ENCODE measurements at regions not wholly inside any gene's neighbourhood (a gene's known extent, or its start where the extent isn't known, plus 50 kb on each side); places are given as distances from the start of the nearest gene placed in this dataset.

GRCh38 chr16:51733181-51733580, 582.1 kb upstream of the SALL1 start:
- Mint-ChIP-seq H3K27ac (no peak overlapping the region), H3K4me3 (no peak overlapping the region), H3K36me3 (no peaks in the 10 kb centered on the region), H3K9me3 (peaks cover 5 to 6% of the 10 kb centered on the region in 2 donors), H3K27me3 (ENCODE audit: low read depth in 2 of 2) (no peaks in the 10 kb centered on the region), H3K4me1 (no peaks in the 10 kb centered on the region)
- intact Hi-C loops (cut with micrococcal nuclease), result no loop called here
- WGBS (ENCODE audit: insufficient coverage), result 95% methylated on average over 2 of the region's 2 CpGs
- ATAC-seq, result no peak
- H3K4me1 ChIP-seq (ENCODE audit: control insufficient read depth, insufficient read depth, low read length), result no peaks in the 10 kb centered on the region
- no peak for TF ChIP-seq CTCF (IDR thresholded peaks at IDR 0.05)
- no peaks in the 10 kb centered on the region for H3K9me3 ChIP-seq (ENCODE audit: control insufficient read depth, insufficient read depth, low read length)
- no peak overlapping the region for H3K4me3 ChIP-seq (ENCODE audit: low read length)
- H3K36me3 ChIP-seq (ENCODE audit: control insufficient read depth, insufficient read depth, low read length), result no peaks in the 10 kb centered on the region
- H3K27ac ChIP-seq (ENCODE audit: low read length), result no peak overlapping the region
- DNase-seq, result no peak
- H3K27me3 ChIP-seq (ENCODE audit: control insufficient read depth, insufficient read depth, low read length), result no peaks in the 10 kb centered on the region

DNA sequence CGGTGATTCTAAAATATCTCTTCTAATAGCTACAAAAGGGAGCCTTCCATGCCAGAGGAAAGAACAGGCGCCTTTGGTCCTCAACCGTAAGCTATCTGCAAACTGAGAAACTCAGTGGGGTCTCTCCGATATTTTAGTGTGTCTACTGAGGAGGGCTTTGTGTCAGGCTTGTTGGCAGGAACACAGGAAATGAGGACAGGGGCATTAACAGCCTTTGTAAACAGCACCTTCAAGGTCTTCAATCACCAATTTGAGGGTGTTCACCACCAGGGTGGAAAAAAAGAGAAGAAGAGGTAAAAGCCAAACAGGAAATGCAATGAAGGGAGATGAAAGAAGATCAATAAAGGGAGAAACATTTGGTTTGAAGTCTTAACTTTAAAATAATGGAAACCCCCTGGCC, 580.1 kb upstream of the SALL1 start:
- Histone ChIP-seq H3K27ac (ENCODE audit: low read length) (no peak overlapping the region), H3K36me3 (ENCODE audit: control insufficient read depth, insufficient read depth, low read length) (no peaks in the 10 kb centered on the region), H3K27me3 (ENCODE audit: control insufficient read depth, insufficient read depth, low read length) (no peaks in the 10 kb centered on the region), H3K4me3 (ENCODE audit: low read length) (no peak overlapping the region), H3K4me1 (ENCODE audit: control insufficient read depth, insufficient read depth, low read length) (no peaks in the 10 kb centered on the region), H3K9me3 (ENCODE audit: control insufficient read depth, insufficient read depth, low read length) (no peaks in the 10 kb centered on the region)
- intact Hi-C loops (cut with micrococcal nuclease), result no loop called here
- Mint-ChIP-seq H3K4me3 (no peak overlapping the region), H3K36me3 (no peaks in the 10 kb centered on the region), H3K27ac (no peak overlapping the region), H3K9me3 (peaks cover 5 to 7% of the 10 kb centered on the region in 2 donors), H3K27me3 (ENCODE audit: low read depth in 2 of 2) (no peaks in the 10 kb centered on the region), H3K4me1 (no peaks in the 10 kb centered on the region)
- 49% methylated on average over 4 of the region's 4 CpGs for WGBS (ENCODE audit: insufficient coverage)
- no peak for DNase-seq
- no peak for ATAC-seq
- TF ChIP-seq CTCF (IDR thresholded peaks at IDR 0.05), result no peak

- Mint-ChIP-seq H3K4me1 (no peaks in the 10 kb centered on the region), H3K36me3 (no peaks in the 10 kb centered on the region), H3K9me3 (peaks cover 9 to 14% of the 10 kb centered on the region in 2 donors), H3K27ac (no peak overlapping the region), H3K4me3 (no peak overlapping the region), H3K27me3 (ENCODE audit: low read depth in 2 of 2) (no peaks in the 10 kb centered on the region)
- no peak for TF ChIP-seq CTCF (IDR thresholded peaks at IDR 0.05)
- H3K27me3 ChIP-seq (ENCODE audit: control insufficient read depth, insufficient read depth, low read length), result no peaks in the 10 kb centered on the region
- DNase-seq (no peak), ATAC-seq (no peak)
- intact Hi-C loops (cut with micrococcal nuclease), result no loop called here
- no peak overlapping the region for H3K4me3 ChIP-seq (ENCODE audit: low read length)
- no peak overlapping the region for H3K27ac ChIP-seq (ENCODE audit: low read length)
- no peaks in the 10 kb centered on the region for H3K36me3 ChIP-seq (ENCODE audit: control insufficient read depth, insufficient read depth, low read length)
- H3K9me3 ChIP-seq (ENCODE audit: control insufficient read depth, insufficient read depth, low read length), result no peaks in the 10 kb centered on the region
- no peaks in the 10 kb centered on the region for H3K4me1 ChIP-seq (ENCODE audit: control insufficient read depth, insufficient read depth, low read length)
- 27% methylated on average over 4 of the region's 8 CpGs for WGBS (ENCODE audit: insufficient coverage)
Measured at GRCh38 chr16:51723036-51723724, 572.1 kb upstream of the SALL1 start.

DNA sequence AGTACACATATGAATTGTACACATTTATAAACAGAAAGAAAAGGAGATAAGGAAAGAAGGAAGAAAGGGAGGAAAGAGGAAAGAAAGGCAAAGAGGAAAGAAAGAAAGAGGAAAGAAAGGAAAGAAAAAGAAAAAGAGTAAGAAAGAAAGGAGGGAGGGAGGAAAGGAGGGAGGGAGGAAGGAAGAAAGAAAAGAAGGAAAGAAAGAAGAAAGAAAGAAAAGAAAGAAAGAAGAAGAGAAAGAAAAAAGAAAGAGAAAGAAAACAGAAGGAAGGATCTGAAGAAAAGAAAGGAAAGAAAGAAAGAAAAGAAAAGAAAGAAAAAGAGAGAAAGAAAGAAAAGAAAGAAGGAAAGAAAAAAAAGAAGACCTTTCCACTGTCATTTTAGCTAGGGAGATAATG, 571.4 kb upstream of the SALL1 start:
- Mint-ChIP-seq H3K27ac (no peak overlapping the region), H3K4me3 (no peak overlapping the region), H3K36me3 (no peaks in the 10 kb centered on the region), H3K27me3 (ENCODE audit: low read depth in 2 of 2) (no peaks in the 10 kb centered on the region), H3K9me3 (peaks cover 10 to 12% of the 10 kb centered on the region in 2 donors), H3K4me1 (no peaks in the 10 kb centered on the region)
- no peak for TF ChIP-seq CTCF (IDR thresholded peaks at IDR 0.05)
- DNase-seq, result no peak
- H3K4me3 ChIP-seq (ENCODE audit: low read length), result no peak overlapping the region
- H3K36me3 ChIP-seq (ENCODE audit: control insufficient read depth, insufficient read depth, low read length), result no peaks in the 10 kb centered on the region
- H3K4me1 ChIP-seq (ENCODE audit: control insufficient read depth, insufficient read depth, low read length), result no peaks in the 10 kb centered on the region
- intact Hi-C loops (cut with micrococcal nuclease), result no loop called here
- H3K9me3 ChIP-seq (ENCODE audit: control insufficient read depth, insufficient read depth, low read length), result no peaks in the 10 kb centered on the region
- no peaks in the 10 kb centered on the region for H3K27me3 ChIP-seq (ENCODE audit: control insufficient read depth, insufficient read depth, low read length)
- no peak for ATAC-seq
- H3K27ac ChIP-seq (ENCODE audit: low read length), result no peak overlapping the region
